HPDE6-E6E7 (cell line): ENCODE measurements at regions not wholly inside any gene's neighbourhood (a gene's known extent, or its start where the extent isn't known, plus 50 kb on each side); places are given as distances from the start of the nearest gene placed in this dataset.

ENCODE experiments used
- DNase-seq: peaks from one replicate; pipeline ENCODE4 v3.0.0; 2011; ENCODE audit warnings: missing footprints; ENCODE audit errors: extremely low spot score

GRCh38 chr1:218024211-218024720, 260.8 kb upstream of the RRP15 start:
- DNase-seq: no peak

- no peak for DNase-seq
Measured at GRCh38 chr1:218025454-218025853, 259.6 kb upstream of the RRP15 start.

- DNase-seq: no peak
Measured at GRCh38 chr1:218027152-218027551, 257.9 kb upstream of the RRP15 start.

GRCh38 chr1:218030846-218031245, 254.2 kb upstream of the RRP15 start:
- no peak for DNase-seq

- DNase-seq: no peak
Measured at GRCh38 chr1:218031901-218032300, 253.2 kb upstream of the RRP15 start.

GRCh38 chr1:218034468-218034867, 250.6 kb upstream of the RRP15 start:
- DNase-seq: no peak

- no peak for DNase-seq
Measured at GRCh38 chr1:218048828-218049420, 236.2 kb upstream of the RRP15 start.

GRCh38 chr1:218049641-218050040, 235.5 kb upstream of the RRP15 start:
- DNase-seq: no peak

GRCh38 chr1:218058730-218059129, 226.4 kb upstream of the RRP15 start:
- no peak for DNase-seq

GRCh38 chr1:218064426-218064825, 220.7 kb upstream of the RRP15 start:
- no peak for DNase-seq

- DNase-seq: no peak
Measured at GRCh38 chr1:218066332-218066731, 218.8 kb upstream of the RRP15 start.

- DNase-seq: no peak
Measured at GRCh38 chr1:218068241-218068640, 216.9 kb upstream of the RRP15 start.

- no peak for DNase-seq
Measured at GRCh38 chr1:218069180-218069579, 215.9 kb upstream of the RRP15 start.

GRCh38 chr1:218073062-218073461, 212.0 kb upstream of the RRP15 start:
- no peak for DNase-seq

- DNase-seq: no peak
Measured at GRCh38 chr1:218078916-218079315, 206.2 kb upstream of the RRP15 start.

GRCh38 chr1:218079347-218079746, 205.7 kb upstream of the RRP15 start:
- no peak for DNase-seq

- DNase-seq: no peak
Measured at GRCh38 chr1:218079820-218080219, 205.3 kb upstream of the RRP15 start.

GRCh38 chr1:218080863-218081262, 204.2 kb upstream of the RRP15 start:
- DNase-seq: no peak

- no peak for DNase-seq
Measured at GRCh38 chr1:218081358-218081757, 203.7 kb upstream of the RRP15 start.

GRCh38 chr1:218090459-218090858, 194.6 kb upstream of the RRP15 start:
- no peak for DNase-seq

- DNase-seq: no peak
Measured at GRCh38 chr1:218101409-218101808, 183.7 kb upstream of the RRP15 start.

GRCh38 chr1:218108034-218108433, 177.1 kb upstream of the RRP15 start:
- DNase-seq: no peak

- DNase-seq: no peak
Measured at GRCh38 chr1:218112862-218113261, 172.2 kb upstream of the RRP15 start.

- DNase-seq: no peak
Measured at GRCh38 chr1:218123968-218124367, 161.1 kb upstream of the RRP15 start.
